Right lung (tissue), 2 donors: ENCODE measurements at regions not wholly inside any gene's neighbourhood (a gene's known extent, or its start where the extent isn't known, plus 50 kb on each side); places are given as distances from the start of the nearest gene placed in this dataset.

Source experiments
- DNase-seq, 2 donors: peaks; one replicate each; pipeline ENCODE4 v3.0.0-alpha.2; 2013

DNA sequence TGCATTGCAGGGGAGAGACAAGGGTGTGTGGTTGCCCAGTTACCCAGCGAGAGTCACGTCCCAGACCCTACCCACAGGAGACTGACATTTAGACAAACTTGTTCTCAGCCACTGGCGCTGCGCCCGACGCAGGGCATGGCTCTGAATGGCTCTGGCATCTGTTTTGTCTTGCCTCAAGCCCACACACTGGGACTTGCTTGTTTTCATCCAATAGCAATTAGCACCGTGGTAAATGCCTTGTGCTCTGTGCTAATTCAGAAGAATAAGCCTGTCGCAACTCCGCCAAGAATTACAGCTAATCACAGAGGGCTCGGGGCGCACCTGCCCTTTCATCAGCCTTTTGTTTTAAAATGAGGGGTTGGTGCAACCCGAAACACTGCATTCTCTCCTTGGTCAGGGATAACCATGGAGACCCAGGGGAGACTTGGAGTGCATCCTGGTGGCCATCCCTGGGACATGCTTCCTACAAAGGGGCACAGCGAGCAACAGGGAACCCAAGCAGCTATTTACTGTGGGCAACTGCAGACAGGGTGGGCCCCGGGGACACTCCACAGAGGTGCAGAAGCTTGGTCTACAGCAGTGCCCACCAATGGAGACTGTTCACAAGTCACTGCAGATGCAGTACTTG, 220.6 kb upstream of the ZFHX3 start:
- DNase-seq: no peak

GRCh38 chr16:73265935-73266334, 218.0 kb upstream of the ZFHX3 start:
- no peak for DNase-seq

DNA sequence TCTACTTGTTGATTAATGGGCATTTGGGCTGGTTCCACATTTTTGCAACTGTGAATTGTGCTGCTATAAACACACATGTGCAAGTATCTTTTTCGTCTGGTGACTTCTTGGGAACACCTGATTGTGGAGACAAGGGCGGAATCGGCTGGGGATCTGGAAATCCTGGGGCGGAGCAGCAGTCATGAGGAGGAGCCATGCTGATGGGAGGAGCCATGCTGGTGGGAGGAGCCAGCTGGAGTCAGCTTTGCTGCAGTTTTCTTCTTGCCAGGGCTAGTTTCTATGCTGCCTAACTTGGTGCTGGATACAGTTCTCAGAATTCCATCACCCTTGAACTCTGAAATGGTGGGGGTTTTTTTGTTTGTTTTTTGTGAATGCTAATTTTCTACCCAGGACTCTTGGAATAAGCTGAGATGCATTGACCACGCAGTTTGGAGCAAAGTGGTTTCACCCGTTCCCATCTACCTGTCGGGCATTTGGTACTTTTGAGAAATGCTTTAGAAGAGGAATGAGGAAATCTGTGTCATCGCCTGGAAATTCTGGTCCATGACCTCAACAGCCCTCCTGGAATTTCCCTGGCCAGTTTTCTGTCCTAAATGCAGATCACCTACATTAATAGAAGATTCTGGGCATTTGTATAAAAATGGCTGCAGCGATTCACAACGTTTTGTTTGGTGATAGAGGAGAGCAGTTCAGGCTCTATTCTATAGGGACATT, 217.4 kb upstream of the ZFHX3 start:
- no peak for DNase-seq

DNA sequence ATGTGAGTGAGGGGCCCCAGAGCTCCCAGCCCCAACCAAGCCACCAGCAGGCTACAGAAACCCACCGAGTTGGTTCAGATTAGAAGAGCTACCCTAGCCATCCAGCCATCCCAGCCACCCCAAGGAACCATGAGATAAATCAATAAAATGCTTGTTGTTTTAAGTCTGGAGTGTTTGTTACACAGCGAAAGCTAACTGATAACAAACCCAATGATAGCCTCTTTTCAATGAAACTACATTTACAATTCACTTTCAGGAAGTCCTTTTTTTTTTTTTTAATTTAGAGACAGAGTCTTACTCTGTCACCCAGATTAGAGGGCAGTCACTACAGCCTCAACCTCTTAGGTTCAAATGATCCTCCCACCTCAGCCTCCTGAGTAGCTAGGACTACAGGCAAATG, 215.0 kb upstream of the ZFHX3 start:
- DNase-seq: no peak

- DNase-seq: no peak
Observed at GRCh38 chr16:73255031-73255430, 207.1 kb upstream of the ZFHX3 start.

- no peak for DNase-seq
Observed at GRCh38 chr16:73253922-73254480, 206.1 kb upstream of the ZFHX3 start.

GRCh38 chr16:73252446-73252845, 204.5 kb upstream of the ZFHX3 start:
- DNase-seq: no peak

DNA sequence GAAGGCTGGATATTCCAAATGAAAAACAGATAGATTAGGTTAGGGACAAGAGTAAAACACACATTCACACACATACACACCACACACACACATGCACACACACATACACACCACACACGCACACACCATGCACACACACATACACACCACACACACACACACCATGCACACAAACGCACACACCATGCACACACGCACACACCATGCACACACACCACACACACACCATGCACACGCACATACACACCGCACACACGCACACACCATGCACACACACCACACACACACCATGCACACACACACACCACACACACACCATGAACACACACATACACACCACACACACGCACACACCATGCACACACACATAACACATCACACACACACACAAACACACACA, 203.7 kb upstream of the ZFHX3 start:
- DNase-seq: no peak

DNA sequence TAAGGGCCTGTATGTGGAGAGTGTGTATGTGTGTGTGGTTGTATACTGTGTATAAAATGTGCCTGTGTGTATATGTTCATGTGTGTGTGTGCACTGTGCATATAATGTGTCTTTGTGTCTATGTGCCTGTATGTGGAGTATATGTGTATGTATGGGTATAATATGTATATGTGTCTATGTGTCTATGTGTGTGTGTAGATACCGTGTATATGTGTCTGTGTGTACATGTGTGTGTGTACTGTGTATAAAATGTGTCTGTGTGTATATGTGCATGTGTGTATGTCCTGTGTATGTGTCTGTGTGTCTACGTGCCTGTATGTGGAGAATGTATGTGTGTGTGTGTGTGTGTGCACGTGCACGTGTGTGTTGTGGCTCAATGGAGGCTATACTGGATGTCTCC, 200.4 kb upstream of the ZFHX3 start:
- DNase-seq: no peak

DNA sequence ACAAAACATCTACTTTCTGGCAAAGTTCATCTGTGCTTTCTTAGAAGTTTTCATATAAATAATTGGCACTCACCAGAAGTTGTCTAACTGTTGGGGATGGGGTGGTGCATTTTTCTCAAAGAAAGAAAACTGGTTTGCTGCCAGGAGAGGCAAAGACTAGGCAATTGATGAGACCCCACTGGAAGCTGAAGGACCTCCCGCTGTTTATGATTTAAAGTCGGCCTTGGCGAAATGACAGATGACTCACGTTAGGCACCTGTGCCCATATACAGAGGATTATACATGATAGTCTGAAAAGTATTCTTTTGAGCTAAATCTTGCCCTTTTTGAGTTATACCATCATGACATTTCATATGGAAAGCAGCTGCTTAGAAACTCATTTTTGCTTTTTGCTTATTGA, 193.0 kb upstream of the ZFHX3 start:
- no peak for DNase-seq

DNA sequence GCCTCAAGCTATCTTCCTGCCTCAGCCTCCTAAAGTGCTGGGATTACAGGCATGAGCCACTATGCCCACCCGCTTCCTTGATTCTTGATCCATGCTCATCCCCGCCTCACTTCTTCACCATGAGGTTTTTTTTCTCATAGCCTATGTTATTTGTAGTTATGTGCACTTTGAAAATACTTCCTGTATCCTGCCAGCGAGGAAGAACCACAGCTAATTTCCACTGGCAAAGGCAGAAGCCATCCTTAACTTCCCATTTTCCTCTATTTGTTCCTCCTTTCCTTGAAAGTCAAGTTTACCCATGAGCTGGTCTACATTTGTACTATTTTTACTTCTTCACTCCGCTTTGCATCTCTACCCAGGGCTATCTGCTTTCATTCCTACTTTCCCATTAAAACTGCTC, 189.7 kb upstream of the ZFHX3 start:
- DNase-seq: no peak

- DNase-seq: no peak
Observed at GRCh38 chr16:73234496-73234895, 186.6 kb upstream of the ZFHX3 start.

- peak in 1 of 2 donors; percentile 31 for DNase-seq
Observed at GRCh38 chr16:73233846-73234424, 186.0 kb upstream of the ZFHX3 start.

DNA sequence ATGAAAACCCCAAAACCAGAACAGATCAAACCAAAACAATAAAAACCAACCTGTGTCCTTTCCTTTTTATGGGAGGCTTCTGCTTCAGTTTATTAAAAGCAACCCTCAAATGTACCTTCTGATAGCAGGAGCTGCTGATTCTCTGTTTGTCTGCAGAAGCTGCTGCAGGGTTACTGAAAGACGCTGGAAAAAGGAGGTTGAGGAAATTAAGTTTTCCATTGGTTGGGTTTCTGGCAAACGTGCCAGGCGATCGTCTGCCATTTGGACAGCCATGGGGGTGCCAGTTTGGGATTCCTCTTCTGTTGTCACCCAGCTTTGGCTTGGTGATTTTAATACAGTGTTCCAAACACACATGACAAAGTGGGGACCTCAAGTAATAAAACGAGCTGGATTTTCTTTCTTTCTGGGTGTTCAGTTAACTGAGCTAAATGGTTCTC, 185.4 kb upstream of the ZFHX3 start:
- peak in 1 of 2 donors; percentile 20 for DNase-seq

DNA sequence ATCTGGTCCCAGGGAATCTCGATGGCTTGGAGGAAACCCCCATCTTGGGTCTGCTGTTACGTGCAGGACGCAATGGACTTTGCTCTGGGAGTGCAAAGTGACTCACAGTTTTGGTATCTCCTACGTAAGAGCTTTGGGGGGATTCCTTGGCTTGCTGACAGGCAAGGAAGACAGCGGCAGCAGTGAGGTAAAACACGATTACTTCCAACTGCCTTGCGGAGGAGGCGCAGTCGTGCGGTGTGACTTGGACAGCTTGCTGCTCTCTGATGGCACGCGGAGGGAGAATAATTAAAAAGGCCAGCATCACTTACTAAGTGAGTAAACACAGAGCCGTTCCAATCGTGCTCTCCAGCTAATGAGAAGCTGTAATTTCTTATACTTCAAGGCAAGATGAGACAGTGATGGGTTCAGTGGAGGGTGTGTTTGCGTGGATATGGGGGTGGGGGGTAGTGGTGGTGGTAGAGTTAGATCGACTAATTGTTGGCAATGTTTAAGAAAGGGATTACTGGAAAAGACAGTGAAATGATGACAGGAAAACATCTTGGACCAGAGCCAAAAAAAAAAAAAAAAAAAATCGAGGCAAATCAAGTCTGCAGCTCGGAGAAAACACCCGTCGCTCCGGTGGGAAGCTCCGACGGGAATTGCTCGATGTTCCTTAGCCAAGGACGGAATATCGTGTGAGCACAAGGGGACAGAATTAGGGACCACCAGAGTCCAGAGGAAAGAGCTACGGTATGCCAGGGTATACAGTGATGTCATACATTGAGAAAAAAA, 184.8 kb upstream of the ZFHX3 start:
- DNase-seq: peak; percentile 75 to 80

DNA sequence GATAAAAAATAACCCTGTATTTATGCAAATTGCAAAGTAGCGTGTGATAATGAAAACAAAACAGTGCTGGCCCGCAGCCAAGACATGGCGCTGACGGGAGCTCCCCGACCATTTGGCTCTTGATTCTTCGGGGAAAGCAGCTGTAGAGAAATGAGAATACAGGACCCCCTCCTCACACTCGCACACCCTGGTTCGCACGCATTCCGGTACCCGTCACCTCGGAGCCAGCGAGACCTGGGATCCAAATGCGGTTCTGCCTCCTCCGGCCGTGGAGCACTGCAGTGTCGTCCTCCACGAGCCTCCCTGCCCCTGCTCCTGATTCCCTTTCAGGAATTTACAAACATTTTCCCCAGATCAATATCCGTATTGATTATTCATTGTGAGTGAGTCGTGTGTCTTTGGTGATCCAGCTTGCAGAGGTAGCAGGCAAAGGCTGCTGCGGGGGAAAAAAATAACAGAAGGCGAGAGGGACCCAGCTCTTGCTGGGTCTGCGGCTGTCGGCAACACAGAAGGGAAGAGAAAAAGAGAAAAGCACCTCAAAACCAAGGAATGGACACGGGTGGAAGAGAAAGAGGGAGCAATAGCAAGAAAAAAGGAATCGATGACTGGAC, 184.1 kb upstream of the ZFHX3 start:
- peak in 1 of 2 donors; percentile 16 for DNase-seq

DNA sequence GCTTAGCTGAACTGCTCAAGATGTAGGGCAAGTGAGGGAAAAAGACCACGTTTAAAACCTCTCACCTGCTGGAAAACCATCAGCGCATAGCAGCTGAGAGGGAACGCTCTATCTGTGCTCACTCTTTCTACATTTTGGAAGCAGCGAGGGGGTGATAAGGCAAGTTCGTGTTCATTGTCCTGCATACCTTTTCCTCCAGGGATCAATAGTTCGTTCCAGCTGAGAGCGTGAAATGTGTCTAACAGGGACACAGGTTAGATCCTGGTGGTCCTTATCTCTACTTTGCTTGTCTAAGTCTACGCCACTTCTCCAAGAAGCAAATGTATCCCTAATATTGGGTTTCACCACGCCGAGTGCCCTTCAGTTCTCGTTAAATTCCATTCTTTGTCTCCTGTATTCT, 183.5 kb upstream of the ZFHX3 start:
- no peak for DNase-seq

GRCh38 chr16:73230651-73231050, 182.7 kb upstream of the ZFHX3 start:
- no peak for DNase-seq

DNA sequence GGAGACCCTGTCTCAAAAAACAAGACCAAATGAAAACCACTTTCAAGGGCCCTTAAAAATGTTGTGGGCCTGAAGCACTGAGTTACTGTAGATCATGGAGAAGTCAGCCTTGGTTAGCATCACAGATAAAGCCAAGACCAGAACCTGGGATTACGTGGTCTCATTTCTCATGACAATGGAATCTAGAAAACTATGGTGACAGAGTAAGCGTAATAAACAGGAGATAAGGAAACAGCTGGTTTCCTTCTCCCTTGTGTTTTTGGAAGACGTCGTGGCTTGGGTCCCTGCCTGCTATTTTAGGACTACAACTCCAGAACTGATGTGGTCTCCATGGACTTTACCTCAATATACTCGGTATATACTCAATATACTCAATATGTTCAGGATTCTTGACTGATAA, 180.7 kb upstream of the ZFHX3 start:
- peak in 1 of 2 donors; percentile 51 for DNase-seq

- DNase-seq: no peak
Observed at GRCh38 chr16:73226675-73227074, 178.7 kb upstream of the ZFHX3 start.

GRCh38 chr16:73225983-73226382, 178.1 kb upstream of the ZFHX3 start:
- no peak for DNase-seq

GRCh38 chr16:73220836-73221235, 172.9 kb upstream of the ZFHX3 start:
- DNase-seq: no peak
